Astrocyte (in vitro differentiated cells and primary cell): ENCODE measurements at regions not wholly inside any gene's neighbourhood (a gene's known extent, or its start where the extent isn't known, plus 50 kb on each side); places are given as distances from the start of the nearest gene placed in this dataset.

ENCODE experiments used
- DNase-seq: peaks from one replicate; pipeline ENCODE4 v3.0.0-alpha.2; 2010; ENCODE audit warnings: low read depth
- FAIRE-seq: peaks from 2 replicates; lab custom pipeline; 2011; peaks lifted over from hg19 to GRCh38; lab: Jason Lieb, UNC
- H2AFZ ChIP-seq: 2 replicates; pipeline ENCODE4 v1.6.0; 2012; ENCODE audit warnings: low read depth, low read length, inconsistent platforms
- H3K27ac ChIP-seq: 2 replicates; pipeline ENCODE4 v1.5.1; 2011; ENCODE audit warnings: low read depth, low read length, inconsistent platforms
- H3K27me3 ChIP-seq: 2 replicates; pipeline ENCODE4 v1.6.0; 2011; ENCODE audit warnings: low read length, inconsistent platforms; ENCODE audit not compliant: insufficient read depth
- H3K36me3 ChIP-seq: 2 replicates; pipeline ENCODE4 v1.5.1; 2011; ENCODE audit warnings: low read length, inconsistent platforms; ENCODE audit not compliant: insufficient read depth
- H3K4me1 ChIP-seq: 2 replicates; pipeline ENCODE4 v1.5.1; 2011; ENCODE audit warnings: low read length, inconsistent platforms; ENCODE audit not compliant: insufficient read depth
- H3K4me2 ChIP-seq: 2 replicates; pipeline ENCODE4 v1.6.0; 2012; ENCODE audit warnings: low read length, inconsistent platforms
- H3K4me3 ChIP-seq: 2 replicates; pipeline ENCODE4 v1.5.1; 2011; ENCODE audit warnings: low read depth, mild to moderate bottlenecking, low read length, inconsistent platforms; ENCODE audit not compliant: insufficient read depth
- H3K79me2 ChIP-seq: 2 replicates; pipeline ENCODE4 v1.6.0; 2012; ENCODE audit warnings: mild to moderate bottlenecking, low read length, inconsistent platforms; ENCODE audit not compliant: insufficient read depth
- H3K9ac ChIP-seq: 2 replicates; pipeline ENCODE4 v1.6.0; 2012; ENCODE audit warnings: mild to moderate bottlenecking, low read length, inconsistent platforms
- H3K9me3 ChIP-seq: 2 replicates; pipeline ENCODE4 v1.5.1; 2012; ENCODE audit warnings: low read depth, mild to moderate bottlenecking, low read length, inconsistent platforms; ENCODE audit not compliant: insufficient read depth
- H4K20me1 ChIP-seq: 2 replicates; pipeline ENCODE4 v1.6.0; 2012; ENCODE audit warnings: low read length, inconsistent platforms; ENCODE audit not compliant: insufficient read depth
- H3K27ac Mint-ChIP-seq: one replicate; pipeline ENCODE4 v1.8.0; 2021; ENCODE audit warnings: mild to moderate bottlenecking, mixed read lengths; ENCODE audit not compliant: unreplicated experiment
- H3K27me3 Mint-ChIP-seq: one replicate; pipeline ENCODE4 v1.8.0; 2021; ENCODE audit warnings: low read depth, mixed read lengths; ENCODE audit not compliant: unreplicated experiment
- H3K36me3 Mint-ChIP-seq: one replicate; pipeline ENCODE4 v1.8.0; 2021; ENCODE audit warnings: low read depth, mixed read lengths; ENCODE audit not compliant: unreplicated experiment
- H3K4me1 Mint-ChIP-seq: one replicate; pipeline ENCODE4 v1.8.0; 2021; ENCODE audit warnings: low read depth, mixed read lengths; ENCODE audit not compliant: unreplicated experiment
- H3K4me3 Mint-ChIP-seq: one replicate; pipeline ENCODE4 v1.8.0; 2021; ENCODE audit warnings: mild to moderate bottlenecking, moderate library complexity, mixed read lengths; ENCODE audit not compliant: unreplicated experiment
- H3K9me3 Mint-ChIP-seq: one replicate; pipeline ENCODE4 v1.8.0; 2021; ENCODE audit warnings: mild to moderate bottlenecking, mixed read lengths; ENCODE audit not compliant: unreplicated experiment
- EZH2 ChIP-seq: IDR thresholded peaks from 2 replicates; pipeline ENCODE4 v1.6.1; 2012; ENCODE audit warnings: mild to moderate bottlenecking, low read length, inconsistent platforms; ENCODE audit not compliant: insufficient read depth
- TF ChIP-seq, protein P1 (sequence below): IDR thresholded peaks from 2 replicates; pipeline ENCODE4 v1.5.1; 2011; ENCODE audit warnings: low read depth, mild to moderate bottlenecking, inconsistent platforms, low read length, moderate library complexity; ENCODE audit not compliant: insufficient read depth

DNA sequence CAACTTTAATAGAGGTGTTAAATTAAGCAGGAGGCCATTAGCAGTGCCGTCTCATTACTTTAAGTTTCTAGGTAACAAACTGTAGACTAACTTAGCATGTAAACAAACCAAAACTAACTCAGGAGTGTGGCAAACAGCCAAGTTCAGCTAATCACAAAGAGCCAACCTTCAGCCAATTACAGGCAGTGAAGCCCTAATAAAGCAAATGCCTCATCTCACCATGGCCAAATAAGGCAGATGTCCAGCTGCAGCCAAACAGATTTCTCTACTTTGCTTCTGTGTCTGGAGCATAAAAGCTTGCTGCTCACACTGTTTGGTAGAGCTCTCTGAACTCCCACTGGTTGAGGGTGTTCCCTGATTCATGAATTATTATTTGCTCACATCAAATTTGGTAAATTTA lies 835.4 kb upstream of the GBE1 start:
- Mint-ChIP-seq H3K36me3 (no peaks in the 10 kb centered on the region), H3K27me3 (no peaks in the 10 kb centered on the region), H3K27ac (no peak overlapping the region), H3K4me1 (no peaks in the 10 kb centered on the region), H3K9me3 (peaks cover 9% of the 10 kb centered on the region), H3K4me3 (no peak overlapping the region)
- DNase-seq (no peak), FAIRE-seq (no peak)
- Histone ChIP-seq H3K9me3 (peaks cover 4% of the 10 kb centered on the region), H2AFZ (no peak overlapping the region), H3K4me3 (no peak overlapping the region), H4K20me1 (no peaks in the 10 kb centered on the region), H3K4me1 (no peaks in the 10 kb centered on the region), H3K36me3 (no peaks in the 10 kb centered on the region), H3K4me2 (no peak overlapping the region), H3K27me3 (no peaks in the 10 kb centered on the region), H3K79me2 (no peaks in the 10 kb centered on the region), H3K9ac (no peak overlapping the region), H3K27ac (no peak overlapping the region)
- no peak for TF ChIP-seq EZH2
- TF ChIP-seq, protein P1, sequence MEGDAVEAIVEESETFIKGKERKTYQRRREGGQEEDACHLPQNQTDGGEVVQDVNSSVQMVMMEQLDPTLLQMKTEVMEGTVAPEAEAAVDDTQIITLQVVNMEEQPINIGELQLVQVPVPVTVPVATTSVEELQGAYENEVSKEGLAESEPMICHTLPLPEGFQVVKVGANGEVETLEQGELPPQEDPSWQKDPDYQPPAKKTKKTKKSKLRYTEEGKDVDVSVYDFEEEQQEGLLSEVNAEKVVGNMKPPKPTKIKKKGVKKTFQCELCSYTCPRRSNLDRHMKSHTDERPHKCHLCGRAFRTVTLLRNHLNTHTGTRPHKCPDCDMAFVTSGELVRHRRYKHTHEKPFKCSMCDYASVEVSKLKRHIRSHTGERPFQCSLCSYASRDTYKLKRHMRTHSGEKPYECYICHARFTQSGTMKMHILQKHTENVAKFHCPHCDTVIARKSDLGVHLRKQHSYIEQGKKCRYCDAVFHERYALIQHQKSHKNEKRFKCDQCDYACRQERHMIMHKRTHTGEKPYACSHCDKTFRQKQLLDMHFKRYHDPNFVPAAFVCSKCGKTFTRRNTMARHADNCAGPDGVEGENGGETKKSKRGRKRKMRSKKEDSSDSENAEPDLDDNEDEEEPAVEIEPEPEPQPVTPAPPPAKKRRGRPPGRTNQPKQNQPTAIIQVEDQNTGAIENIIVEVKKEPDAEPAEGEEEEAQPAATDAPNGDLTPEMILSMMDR: no peak

DNA sequence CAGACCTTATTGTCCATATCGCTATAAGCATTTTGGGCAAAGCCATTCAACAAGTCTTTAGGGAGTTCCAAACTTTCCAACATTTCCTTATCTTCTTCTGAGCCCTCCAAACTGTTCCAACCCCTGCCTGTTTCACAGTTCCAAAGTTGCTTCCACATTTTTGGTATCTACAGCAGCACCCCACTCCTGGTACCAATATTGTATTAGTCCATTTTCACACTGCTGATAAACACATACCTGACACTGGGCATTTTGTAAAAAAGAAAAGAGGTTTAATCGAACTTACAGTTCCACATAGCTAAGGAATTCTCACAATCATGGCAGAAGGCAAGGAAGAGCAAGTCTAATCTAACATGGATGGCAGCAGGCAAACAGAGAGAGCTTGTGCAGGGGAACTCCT lies 834.1 kb upstream of the GBE1 start:
- no peak overlapping the region for H3K9ac ChIP-seq
- H3K4me1 ChIP-seq: no peaks in the 10 kb centered on the region
- Mint-ChIP-seq H3K9me3 (peaks cover 9% of the 10 kb centered on the region), H3K4me3 (no peak overlapping the region), H3K27ac (no peak overlapping the region), H3K4me1 (no peaks in the 10 kb centered on the region), H3K36me3 (no peaks in the 10 kb centered on the region), H3K27me3 (no peaks in the 10 kb centered on the region)
- H3K79me2 ChIP-seq: no peaks in the 10 kb centered on the region
- peaks cover 4% of the 10 kb centered on the region for H3K9me3 ChIP-seq
- no peak for DNase-seq
- no peaks in the 10 kb centered on the region for H3K36me3 ChIP-seq
- no peak overlapping the region for H3K27ac ChIP-seq
- H3K4me3 ChIP-seq: no peak overlapping the region
- FAIRE-seq: no peak
- no peaks in the 10 kb centered on the region for H3K27me3 ChIP-seq
- H2AFZ ChIP-seq: no peak overlapping the region
- H3K4me2 ChIP-seq: no peak overlapping the region
- no peaks in the 10 kb centered on the region for H4K20me1 ChIP-seq
- TF ChIP-seq, protein P1: no peak
- TF ChIP-seq EZH2: no peak

DNA sequence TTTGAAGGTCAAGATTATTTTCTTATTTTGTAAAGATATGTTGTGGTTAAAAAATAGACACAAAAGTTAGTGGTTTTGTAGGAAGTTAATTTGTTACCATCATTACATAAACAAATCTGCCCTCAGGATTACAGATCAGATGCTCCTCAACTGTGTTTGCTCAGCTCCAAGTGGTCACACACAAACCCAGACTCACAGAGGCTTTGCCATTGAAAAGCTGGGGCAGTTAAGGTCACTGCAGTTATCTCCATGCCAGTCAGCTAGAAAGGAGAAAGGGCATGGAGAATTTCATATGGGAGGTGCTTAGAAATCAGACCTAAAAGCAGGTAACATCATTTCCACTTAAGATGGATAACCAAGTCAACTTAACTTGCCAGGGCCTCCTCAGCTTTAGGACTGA lies 825.7 kb upstream of the GBE1 start:
- Histone ChIP-seq H3K27me3 (no peaks in the 10 kb centered on the region), H4K20me1 (no peaks in the 10 kb centered on the region), H3K27ac (no peak overlapping the region), H3K4me3 (no peak overlapping the region), H2AFZ (no peak overlapping the region), H3K4me2 (no peak overlapping the region), H3K79me2 (no peaks in the 10 kb centered on the region), H3K4me1 (no peaks in the 10 kb centered on the region), H3K9me3 (no peaks in the 10 kb centered on the region), H3K36me3 (no peaks in the 10 kb centered on the region), H3K9ac (no peak overlapping the region)
- FAIRE-seq: no peak
- no peak for DNase-seq
- TF ChIP-seq, protein P1: no peak
- TF ChIP-seq EZH2: no peak
- H3K4me1 Mint-ChIP-seq: no peaks in the 10 kb centered on the region
- no peak overlapping the region for H3K27ac Mint-ChIP-seq
- H3K4me3 Mint-ChIP-seq: no peak overlapping the region
- peaks cover 1% of the 10 kb centered on the region for H3K9me3 Mint-ChIP-seq
- H3K36me3 Mint-ChIP-seq: no peaks in the 10 kb centered on the region
- H3K27me3 Mint-ChIP-seq: no peaks in the 10 kb centered on the region
